Ovary (tissue), 7 donors: ENCODE measurements at regions not wholly inside any gene's neighbourhood (a gene's known extent, or its start where the extent isn't known, plus 50 kb on each side); places are given as distances from the start of the nearest gene placed in this dataset.

ENCODE experiments used
- DNase-seq, 5 donors: peaks; one replicate each; pipeline ENCODE4 v3.0.0-alpha.2; 2019 to 2020
- H3K27ac ChIP-seq, 2 donors: fragments of 200-600 bp; one replicate each; pipeline versions ENCODE4 v1.5.1 to v1.8.0; 2019 to 2022
- H3K27me3 ChIP-seq: fragments of 200-600 bp; one replicate; pipeline ENCODE4 v1.8.0; 2022
- H3K36me3 ChIP-seq: fragments of 200-600 bp; sonication (generic); one replicate; pipeline ENCODE4 v1.5.1; 2019
- H3K4me1 ChIP-seq: one replicate; pipeline ENCODE4 v1.8.1; 2013; ENCODE audit warnings: mild to moderate bottlenecking, moderate library complexity; ENCODE audit not compliant: insufficient read depth
- H3K4me3 ChIP-seq: fragments of 200-600 bp; sonication (generic); one replicate; pipeline ENCODE4 v1.5.1; 2017
- H3K9me3 ChIP-seq, 2 donors: fragments of 200-600 bp in 1 of 2; sonication (generic) in 1 of 2; one replicate each; pipeline versions ENCODE4 v1.5.1 to v1.8.1; 2013 to 2019; ENCODE audit warnings: mild to moderate bottlenecking in 1 of 2, moderate library complexity in 1 of 2
- EP300 ChIP-seq: sonication (generic); formaldehyde crosslinking; IDR thresholded peaks from one replicate; pipeline ENCODE4 v1.6.1; 2017; ENCODE audit warnings: antibody characterized with exemption
- POLR2A ChIP-seq: fragments of 450-650 bp; IDR thresholded peaks from one replicate; pipeline ENCODE4 v1.6.1; 2017; ENCODE audit warnings: antibody characterized with exemption, mild to moderate bottlenecking, moderate library complexity
- WGBS, 3 donors: extraction: QIAGEN DNeasy Blood & Tissue Kit in 1 of 3; methylation state at CpG; one replicate each; pipeline versions ENCODE4 v1.1.5 to v1.1.7; 2013 to 2017; 5-methylcytosine and 5-hydroxymethylcytosine counted together
- intact Hi-C, 4 donors: fragments of 100-400 bp; cut with DNase I; formaldehyde crosslinking; loops; one replicate each; pipeline versions ENCODE4 v1.11.0 to v1.15.1; 2022 to 2023
- TF ChIP-seq, protein P1 (sequence below), 3 donors: fragments of 450-650 bp in 2 of 3; fragments of 200-600 bp in 1 of 3; IDR thresholded peaks; one replicate each; pipeline versions ENCODE4 v1.5.1 to v1.8.0; 2016 to 2022; ENCODE audit warnings: antibody characterized with exemption in 3 of 3, mild to moderate bottlenecking in 1 of 3
- donor health status: DM: no; HTN: no; CAD: no; lungs with moderate emphysema.
- donor health status: DM: no; HTN: no; CAD: no.
- donor health status: Bipolar disorder and iron deficiency.
- donor health status: DM: no; HTN: no; CAD: no.
- donor health status: DM: yes; HTN: yes; CAD: no.

- no peak for DNase-seq
- TF ChIP-seq EP300 (no peak), POLR2A (no peak)
- TF ChIP-seq, protein P1, sequence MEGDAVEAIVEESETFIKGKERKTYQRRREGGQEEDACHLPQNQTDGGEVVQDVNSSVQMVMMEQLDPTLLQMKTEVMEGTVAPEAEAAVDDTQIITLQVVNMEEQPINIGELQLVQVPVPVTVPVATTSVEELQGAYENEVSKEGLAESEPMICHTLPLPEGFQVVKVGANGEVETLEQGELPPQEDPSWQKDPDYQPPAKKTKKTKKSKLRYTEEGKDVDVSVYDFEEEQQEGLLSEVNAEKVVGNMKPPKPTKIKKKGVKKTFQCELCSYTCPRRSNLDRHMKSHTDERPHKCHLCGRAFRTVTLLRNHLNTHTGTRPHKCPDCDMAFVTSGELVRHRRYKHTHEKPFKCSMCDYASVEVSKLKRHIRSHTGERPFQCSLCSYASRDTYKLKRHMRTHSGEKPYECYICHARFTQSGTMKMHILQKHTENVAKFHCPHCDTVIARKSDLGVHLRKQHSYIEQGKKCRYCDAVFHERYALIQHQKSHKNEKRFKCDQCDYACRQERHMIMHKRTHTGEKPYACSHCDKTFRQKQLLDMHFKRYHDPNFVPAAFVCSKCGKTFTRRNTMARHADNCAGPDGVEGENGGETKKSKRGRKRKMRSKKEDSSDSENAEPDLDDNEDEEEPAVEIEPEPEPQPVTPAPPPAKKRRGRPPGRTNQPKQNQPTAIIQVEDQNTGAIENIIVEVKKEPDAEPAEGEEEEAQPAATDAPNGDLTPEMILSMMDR (IDR thresholded peaks at IDR 0.05), result no peak
- Histone ChIP-seq H3K4me3 (no peak overlapping the region), H3K9me3 (no peaks in the 10 kb centered on the region), H3K27me3 (no peaks in the 10 kb centered on the region), H3K36me3 (no peaks in the 10 kb centered on the region), H3K27ac (no peak overlapping the region), H3K4me1 (no peaks in the 10 kb centered on the region)
- WGBS, 3 donors, result 51 to 63% (median 60%) methylated on average over 2 of the region's 2 CpGs
- intact Hi-C loops, result no loop called here
Observed at GRCh38 chr2:198479065-198479464, 674.7 kb downstream of the PLCL1 start.

GRCh38 chr2:198478361-198478760, 674.0 kb downstream of the PLCL1 start:
- intact Hi-C loops, result no loop called here

GRCh38 chr2:198476007-198476406, 671.6 kb downstream of the PLCL1 start:
- Histone ChIP-seq H3K4me3 (no peak overlapping the region), H3K27me3 (no peaks in the 10 kb centered on the region), H3K36me3 (no peaks in the 10 kb centered on the region), H3K4me1 (no peaks in the 10 kb centered on the region), H3K9me3 (no peaks in the 10 kb centered on the region), H3K27ac (no peak overlapping the region)
- TF ChIP-seq EP300 (no peak), POLR2A (no peak)
- TF ChIP-seq, protein P1 (IDR thresholded peaks at IDR 0.05), result no peak
- intact Hi-C loops, result no loop called here
- DNase-seq, result no peak
- WGBS, 3 donors, result 35 to 43% (median 39%) methylated on average over 1 of the region's 1 CpG

More at GRCh38 chr2:198478361-198478760, 674.0 kb downstream of the PLCL1 start:
- H3K4me3 ChIP-seq, result no peak overlapping the region
- no peaks in the 10 kb centered on the region for H3K9me3 ChIP-seq
- DNase-seq, result no peak
- H3K4me1 ChIP-seq, result no peaks in the 10 kb centered on the region
- H3K36me3 ChIP-seq, result no peaks in the 10 kb centered on the region
- WGBS, 3 donors, result 64 to 75% (median 72%) methylated on average over 1 of the region's 1 CpG
- no peaks in the 10 kb centered on the region for H3K27me3 ChIP-seq
- H3K27ac ChIP-seq, result no peak overlapping the region
- TF ChIP-seq POLR2A, result no peak
- TF ChIP-seq, protein P1 (IDR thresholded peaks at IDR 0.05), result no peak
- TF ChIP-seq EP300, result no peak

GRCh38 chr2:198471291-198471690, 666.9 kb downstream of the PLCL1 start:
- no peak for DNase-seq
- Histone ChIP-seq H3K4me1 (no peaks in the 10 kb centered on the region), H3K27ac (no peak overlapping the region), H3K27me3 (no peaks in the 10 kb centered on the region), H3K4me3 (no peak overlapping the region), H3K36me3 (no peaks in the 10 kb centered on the region), H3K9me3 (no peaks in the 10 kb centered on the region)
- TF ChIP-seq POLR2A, result no peak
- no peak for TF ChIP-seq EP300
- TF ChIP-seq, protein P1 (IDR thresholded peaks at IDR 0.05), result no peak
- WGBS, 3 donors, result 54 to 58% (median 58%) methylated on average over 2 of the region's 2 CpGs
- intact Hi-C loops, result no loop called here
